ENCODE measurements at regions not wholly inside any gene's neighbourhood (a gene's known extent, or its start where the extent isn't known, plus 50 kb on each side); places are given as distances from the start of the nearest gene placed in this dataset.

DNA sequence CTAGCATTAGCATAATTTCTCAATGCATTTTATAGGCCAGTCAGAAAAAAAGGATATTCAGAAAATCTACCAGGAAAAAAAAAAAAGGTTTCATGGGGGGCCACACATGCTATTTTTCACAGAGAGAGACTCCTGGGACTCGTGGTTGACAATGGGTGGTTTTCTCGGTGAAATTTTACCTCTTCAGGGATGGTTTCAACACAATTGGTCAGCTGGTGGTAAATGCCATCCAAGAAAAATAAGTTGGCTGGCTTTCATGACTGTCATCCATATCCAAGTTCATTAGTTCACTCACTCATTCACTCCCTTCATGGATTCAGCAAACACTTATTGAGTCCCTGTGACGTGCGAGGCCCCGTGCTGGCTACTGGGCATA lies 217.3 kb downstream of the SHQ1 start:
- peaks cover 0 to 7% (median 5%) of the 10 kb centered on the region in 4 donors for H3K4me1 ChIP-seq
- no peak overlapping the region for H3K4me3 ChIP-seq
- no peaks in the 10 kb centered on the region for H3K36me3 ChIP-seq
- no peak for TF ChIP-seq POLR2AphosphoS5 (IDR thresholded peaks at IDR 0.05)
- TF ChIP-seq EP300 (IDR thresholded peaks at IDR 0.05), result no peak
- TF ChIP-seq, protein P1, sequence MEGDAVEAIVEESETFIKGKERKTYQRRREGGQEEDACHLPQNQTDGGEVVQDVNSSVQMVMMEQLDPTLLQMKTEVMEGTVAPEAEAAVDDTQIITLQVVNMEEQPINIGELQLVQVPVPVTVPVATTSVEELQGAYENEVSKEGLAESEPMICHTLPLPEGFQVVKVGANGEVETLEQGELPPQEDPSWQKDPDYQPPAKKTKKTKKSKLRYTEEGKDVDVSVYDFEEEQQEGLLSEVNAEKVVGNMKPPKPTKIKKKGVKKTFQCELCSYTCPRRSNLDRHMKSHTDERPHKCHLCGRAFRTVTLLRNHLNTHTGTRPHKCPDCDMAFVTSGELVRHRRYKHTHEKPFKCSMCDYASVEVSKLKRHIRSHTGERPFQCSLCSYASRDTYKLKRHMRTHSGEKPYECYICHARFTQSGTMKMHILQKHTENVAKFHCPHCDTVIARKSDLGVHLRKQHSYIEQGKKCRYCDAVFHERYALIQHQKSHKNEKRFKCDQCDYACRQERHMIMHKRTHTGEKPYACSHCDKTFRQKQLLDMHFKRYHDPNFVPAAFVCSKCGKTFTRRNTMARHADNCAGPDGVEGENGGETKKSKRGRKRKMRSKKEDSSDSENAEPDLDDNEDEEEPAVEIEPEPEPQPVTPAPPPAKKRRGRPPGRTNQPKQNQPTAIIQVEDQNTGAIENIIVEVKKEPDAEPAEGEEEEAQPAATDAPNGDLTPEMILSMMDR (IDR thresholded peaks at IDR 0.05), result no peak
- no peak for TF ChIP-seq POLR2A (IDR thresholded peaks at IDR 0.05)
- H3K9me3 ChIP-seq, result no peaks in the 10 kb centered on the region
- no peak overlapping the region for H3K27ac ChIP-seq
- ATAC-seq (ENCODE audit: low FRiP score in 2 of 2) (no peak), DNase-seq (no peak)
- 88 to 98% methylated on average over 5 of the region's 5 CpGs for WGBS, 2 donors
- no peaks in the 10 kb centered on the region for H3K27me3 ChIP-seq

- no peaks in the 10 kb centered on the region for H3K36me3 ChIP-seq
- peaks cover 0 to 7% (median 5%) of the 10 kb centered on the region in 4 donors for H3K4me1 ChIP-seq
- no peaks in the 10 kb centered on the region for H3K9me3 ChIP-seq
- H3K27ac ChIP-seq, result no peak overlapping the region
- H3K27me3 ChIP-seq, result no peaks in the 10 kb centered on the region
- ATAC-seq (ENCODE audit: low FRiP score in 2 of 2), result no peak
- H3K4me3 ChIP-seq, result no peak overlapping the region
- 71 to 79% methylated on average over 8 of the region's 8 CpGs for WGBS, 2 donors
- TF ChIP-seq, protein P1 (IDR thresholded peaks at IDR 0.05), result no peak
- no peak for TF ChIP-seq EP300 (IDR thresholded peaks at IDR 0.05)
- TF ChIP-seq POLR2A (IDR thresholded peaks at IDR 0.05), result no peak
- TF ChIP-seq POLR2AphosphoS5 (IDR thresholded peaks at IDR 0.05), result no peak
- no peak for DNase-seq
Observed at GRCh38 chr3:72630327-72630968, 217.8 kb downstream of the SHQ1 start.

DNA sequence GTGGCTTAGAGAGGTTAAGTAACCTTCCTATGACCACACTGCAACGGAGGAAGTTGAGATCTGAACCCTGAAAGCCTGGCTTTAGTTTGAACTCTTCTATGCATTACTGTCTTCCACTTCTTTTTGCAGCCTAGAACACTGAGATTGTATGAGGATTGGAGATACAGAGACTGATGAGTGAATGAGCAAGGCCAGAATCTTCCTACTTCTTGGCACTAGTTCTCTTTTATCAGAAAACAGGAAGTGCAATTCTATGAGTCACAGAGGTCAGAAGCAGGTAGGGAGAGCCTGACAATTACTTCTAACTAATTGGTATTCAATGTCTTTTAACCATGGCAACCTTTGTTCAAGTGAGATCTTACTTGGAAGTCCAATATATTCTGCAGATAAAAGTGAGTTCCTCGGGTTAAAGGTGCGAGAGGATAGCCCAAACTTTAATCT lies 219.0 kb downstream of the SHQ1 start:
- DNase-seq (no peak), ATAC-seq (ENCODE audit: low FRiP score in 2 of 2) (peak; percentile 20 to 63)
- no peak for TF ChIP-seq EP300 (IDR thresholded peaks at IDR 0.05)
- TF ChIP-seq, protein P1 (IDR thresholded peaks at IDR 0.05), result no peak
- TF ChIP-seq POLR2A (IDR thresholded peaks at IDR 0.05), result no peak
- no peak for TF ChIP-seq POLR2AphosphoS5 (IDR thresholded peaks at IDR 0.05)
- H3K27ac ChIP-seq, result no peak overlapping the region
- H3K4me1 ChIP-seq, result peaks cover 0 to 7% (median 5%) of the 10 kb centered on the region in 4 donors
- H3K4me3 ChIP-seq, result no peak overlapping the region
- no peaks in the 10 kb centered on the region for H3K9me3 ChIP-seq
- 53 to 80% methylated on average over 3 of the region's 3 CpGs for WGBS, 2 donors
- no peaks in the 10 kb centered on the region for H3K27me3 ChIP-seq
- H3K36me3 ChIP-seq, result no peaks in the 10 kb centered on the region

DNA sequence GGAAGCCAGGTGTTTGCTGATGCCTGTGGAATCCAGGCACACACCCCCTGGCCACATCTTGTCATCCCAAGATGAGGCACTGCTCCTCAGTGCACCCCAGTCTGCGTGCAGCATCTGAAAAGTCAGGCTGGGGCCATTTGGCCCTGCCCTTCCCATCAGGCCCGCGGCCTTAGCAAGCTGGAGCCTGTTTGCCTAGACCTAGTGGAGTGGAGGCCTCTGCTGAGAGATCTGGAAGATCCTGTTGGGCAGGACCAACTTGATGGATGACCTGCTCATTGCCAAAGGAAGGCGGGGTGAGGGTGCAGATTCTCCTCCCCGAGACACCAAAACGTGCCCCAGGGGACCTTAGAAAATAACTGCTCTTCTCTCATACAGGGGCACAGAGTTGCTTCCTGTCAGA lies 220.2 kb downstream of the SHQ1 start:
- Histone ChIP-seq H3K4me3 (no peak overlapping the region), H3K9me3 (no peaks in the 10 kb centered on the region), H3K27me3 (no peaks in the 10 kb centered on the region), H3K36me3 (no peaks in the 10 kb centered on the region), H3K4me1 (peaks cover 0 to 7% (median 5%) of the 10 kb centered on the region in 4 donors), H3K27ac (no peak overlapping the region)
- TF ChIP-seq, protein P1 (IDR thresholded peaks at IDR 0.05), result no peak
- no peak for TF ChIP-seq EP300 (IDR thresholded peaks at IDR 0.05)
- TF ChIP-seq POLR2AphosphoS5 (IDR thresholded peaks at IDR 0.05), result no peak
- TF ChIP-seq POLR2A (IDR thresholded peaks at IDR 0.05), result no peak
- WGBS, 2 donors, result 69 to 73% methylated on average over 6 of the region's 6 CpGs
- DNase-seq, result peak; percentile 17 to 24
- ATAC-seq (ENCODE audit: low FRiP score in 2 of 2), result no peak

- ATAC-seq (ENCODE audit: low FRiP score in 2 of 2), result no peak
- no peaks in the 10 kb centered on the region for H3K36me3 ChIP-seq
Observed at GRCh38 chr3:72627271-72627670, 221.0 kb downstream of the SHQ1 start.

More at GRCh38 chr3:72627271-72627670, 221.0 kb downstream of the SHQ1 start:
- DNase-seq, result no peak
- 83 to 84% methylated on average over 4 of the region's 4 CpGs for WGBS, 2 donors
- H3K27me3 ChIP-seq, result no peaks in the 10 kb centered on the region
- TF ChIP-seq POLR2AphosphoS5 (IDR thresholded peaks at IDR 0.05) (no peak), EP300 (IDR thresholded peaks at IDR 0.05) (no peak), POLR2A (IDR thresholded peaks at IDR 0.05) (no peak)
- TF ChIP-seq, protein P1 (IDR thresholded peaks at IDR 0.05), result no peak
- H3K4me3 ChIP-seq, result no peak overlapping the region
- H3K9me3 ChIP-seq, result no peaks in the 10 kb centered on the region
- peaks cover 0 to 7% (median 5%) of the 10 kb centered on the region in 4 donors for H3K4me1 ChIP-seq
- H3K27ac ChIP-seq, result no peak overlapping the region
